Lower lobe of right lung (tissue), 2 donors: ENCODE measurements at regions not wholly inside any gene's neighbourhood (a gene's known extent, or its start where the extent isn't known, plus 50 kb on each side); places are given as distances from the start of the nearest gene placed in this dataset.
A peak's percentile ranks its signal among the peaks of the same experiment; 100 is the strongest.

Experiments used
- ATAC-seq, 2 donors: fragments of 200-7000 bp; cut with Tn5 transposase; one replicate each; pipeline ENCODE4 v1.9.1; 2020 to 2022; ENCODE audit warnings: mild to moderate bottlenecking in 2 of 2, moderate library complexity in 2 of 2
- DNase-seq: peaks from one replicate; pipeline ENCODE4 v3.0.0-alpha.2; 2020
- H3K27ac ChIP-seq: fragments of 200-600 bp; one replicate; pipeline ENCODE4 v1.8.0; 2022
- H3K27me3 ChIP-seq: fragments of 200-600 bp; one replicate; pipeline ENCODE4 v1.8.0; 2022; ENCODE audit warnings: low read depth
- H3K36me3 ChIP-seq: fragments of 200-600 bp; one replicate; pipeline ENCODE4 v1.8.0; 2022; ENCODE audit warnings: mild to moderate bottlenecking
- H3K4me1 ChIP-seq: fragments of 200-600 bp; one replicate; pipeline ENCODE4 v1.8.0; 2022
- H3K4me3 ChIP-seq: fragments of 200-600 bp; one replicate; pipeline ENCODE4 v1.8.0; 2022; ENCODE audit warnings: mild to moderate bottlenecking
- H3K9me3 ChIP-seq: fragments of 200-600 bp; one replicate; pipeline ENCODE4 v1.8.0; 2022
- CTCF ChIP-seq: fragments of 200-600 bp; IDR thresholded peaks from one replicate; pipeline ENCODE4 v1.8.0; 2022; ENCODE audit warnings: antibody characterized with exemption, mild to moderate bottlenecking
- intact Hi-C: fragments of 100-400 bp; cut with DNase I; formaldehyde crosslinking; loops from one replicate; pipeline ENCODE4 v1.11.0; 2022
- donor health status: DM: no; HTN: yes; CAD: no; lungs with severe emphysema.

GRCh38 chr6:169990095-169991030 is 238.9 kb downstream of the ERMARD start:
- DNase-seq = no peak
- intact Hi-C loops = no loop called here

GRCh38 chr6:169989594-169989993 is 238.2 kb downstream of the ERMARD start:
- H3K9me3 ChIP-seq = no peaks in the 10 kb centered on the region
- H3K4me3 ChIP-seq = no peak overlapping the region
- no peak for DNase-seq
- peaks cover 25% of the 10 kb centered on the region for H3K27me3 ChIP-seq
- H3K27ac ChIP-seq = no peak overlapping the region
- H3K36me3 ChIP-seq = no peaks in the 10 kb centered on the region
- ATAC-seq = no peak
- intact Hi-C loops = no loop called here
- peaks cover 10% of the 10 kb centered on the region for H3K4me1 ChIP-seq
- TF ChIP-seq CTCF = no peak

More at GRCh38 chr6:169990095-169991030, 238.9 kb downstream of the ERMARD start:
- no peak for TF ChIP-seq CTCF
- Histone ChIP-seq H3K4me3 (no peak overlapping the region), H3K27ac (no peak overlapping the region), H3K27me3 (peaks cover 25% of the 10 kb centered on the region), H3K4me1 (peaks cover 10% of the 10 kb centered on the region), H3K9me3 (no peaks in the 10 kb centered on the region), H3K36me3 (no peaks in the 10 kb centered on the region)
- peak; percentile 7 to 25 for ATAC-seq

GRCh38 chr6:169988769-169989550 is 237.5 kb downstream of the ERMARD start:
- TF ChIP-seq CTCF = no peak
- DNase-seq (no peak), ATAC-seq (no peak)
- Histone ChIP-seq H3K27ac (no peak overlapping the region), H3K9me3 (no peaks in the 10 kb centered on the region), H3K27me3 (peaks cover 25% of the 10 kb centered on the region), H3K36me3 (no peaks in the 10 kb centered on the region), H3K4me3 (no peak overlapping the region), H3K4me1 (peaks cover 10% of the 10 kb centered on the region)
- intact Hi-C loops = no loop called here

GRCh38 chr6:169986848-169987498 is 235.6 kb downstream of the ERMARD start:
- intact Hi-C loops = no loop called here

More at GRCh38 chr6:169986848-169987498, 235.6 kb downstream of the ERMARD start:
- Histone ChIP-seq H3K27ac (no peak overlapping the region), H3K27me3 (peaks cover 19% of the 10 kb centered on the region), H3K36me3 (no peaks in the 10 kb centered on the region), H3K4me1 (no peaks in the 10 kb centered on the region), H3K4me3 (no peak overlapping the region), H3K9me3 (no peaks in the 10 kb centered on the region)
- no peak for DNase-seq
- TF ChIP-seq CTCF = no peak
- ATAC-seq = no peak
